ENCODE measurements at regions not wholly inside any gene's neighbourhood (a gene's known extent, or its start where the extent isn't known, plus 50 kb on each side); places are given as distances from the start of the nearest gene placed in this dataset.

DNA sequence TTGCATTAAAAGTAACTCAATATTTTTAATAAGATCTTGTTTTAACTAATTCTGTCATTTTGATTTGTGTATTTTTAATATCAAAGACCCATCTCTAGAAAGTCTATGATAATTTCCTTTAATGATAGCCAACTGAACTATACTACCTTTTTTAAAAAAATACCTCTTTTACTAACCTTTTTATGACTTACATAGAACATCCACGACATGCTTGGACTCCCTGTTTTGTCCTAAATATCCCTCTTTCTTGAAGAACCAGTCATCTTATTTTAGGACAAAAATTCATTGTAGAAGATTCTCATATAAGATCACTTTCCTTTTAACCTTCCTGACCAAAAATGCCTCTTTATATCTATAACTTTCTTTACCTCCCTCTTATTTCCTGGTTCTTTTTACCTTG is 76.8 kb upstream of the GC start:
- intact Hi-C loops (cut with DNase I; ENCODE audit: low total_unique reads), result no loop called here
- H3K27me3 ChIP-seq, result no peaks in the 10 kb centered on the region

DNA sequence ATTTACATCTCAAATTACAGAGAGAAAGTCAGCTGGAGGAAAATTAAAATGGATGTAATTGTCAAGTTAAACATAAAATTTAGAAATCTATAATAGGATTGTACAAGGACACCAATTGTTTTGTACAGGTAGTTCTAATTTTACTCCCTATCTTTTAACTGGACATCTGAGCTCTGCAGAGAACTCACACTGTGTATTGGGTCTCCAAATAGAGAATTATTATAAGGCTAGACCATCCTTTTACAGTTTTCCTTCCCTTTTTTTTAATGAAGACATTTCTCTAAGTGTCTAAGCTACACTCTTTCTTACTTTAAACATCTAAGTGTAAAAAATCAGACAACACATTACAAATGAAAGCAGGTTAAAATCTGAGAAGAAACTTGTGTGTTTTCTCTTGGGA is 78.4 kb upstream of the GC start:
- H3K36me3 ChIP-seq, result no peaks in the 10 kb centered on the region
- no peak overlapping the region for H3K4me3 ChIP-seq
- no peak for DNase-seq
- peaks cover 0 to 33% (median 18%) of the 10 kb centered on the region in 4 donors for H3K9me3 ChIP-seq
- TF ChIP-seq EP300 (IDR thresholded peaks at IDR 0.05) (no peak), POLR2A (IDR thresholded peaks at IDR 0.05) (no peak), POLR2AphosphoS5 (IDR thresholded peaks at IDR 0.05) (no peak)
- TF ChIP-seq, protein P1, sequence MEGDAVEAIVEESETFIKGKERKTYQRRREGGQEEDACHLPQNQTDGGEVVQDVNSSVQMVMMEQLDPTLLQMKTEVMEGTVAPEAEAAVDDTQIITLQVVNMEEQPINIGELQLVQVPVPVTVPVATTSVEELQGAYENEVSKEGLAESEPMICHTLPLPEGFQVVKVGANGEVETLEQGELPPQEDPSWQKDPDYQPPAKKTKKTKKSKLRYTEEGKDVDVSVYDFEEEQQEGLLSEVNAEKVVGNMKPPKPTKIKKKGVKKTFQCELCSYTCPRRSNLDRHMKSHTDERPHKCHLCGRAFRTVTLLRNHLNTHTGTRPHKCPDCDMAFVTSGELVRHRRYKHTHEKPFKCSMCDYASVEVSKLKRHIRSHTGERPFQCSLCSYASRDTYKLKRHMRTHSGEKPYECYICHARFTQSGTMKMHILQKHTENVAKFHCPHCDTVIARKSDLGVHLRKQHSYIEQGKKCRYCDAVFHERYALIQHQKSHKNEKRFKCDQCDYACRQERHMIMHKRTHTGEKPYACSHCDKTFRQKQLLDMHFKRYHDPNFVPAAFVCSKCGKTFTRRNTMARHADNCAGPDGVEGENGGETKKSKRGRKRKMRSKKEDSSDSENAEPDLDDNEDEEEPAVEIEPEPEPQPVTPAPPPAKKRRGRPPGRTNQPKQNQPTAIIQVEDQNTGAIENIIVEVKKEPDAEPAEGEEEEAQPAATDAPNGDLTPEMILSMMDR (IDR thresholded peaks at IDR 0.05), result no peak
- no peaks in the 10 kb centered on the region for H3K27me3 ChIP-seq
- no peak overlapping the region for H3K27ac ChIP-seq
- intact Hi-C loops (cut with DNase I; ENCODE audit: low total_unique reads), result no loop called here
- H3K4me1 ChIP-seq, result peaks cover 0 to 2% (median 0%) of the 10 kb centered on the region in 4 donors

More for the DNA sequence above, 76.8 kb upstream of the GC start:
- no peak for DNase-seq
- Histone ChIP-seq H3K27ac (no peak overlapping the region), H3K9me3 (peaks cover 0 to 33% (median 18%) of the 10 kb centered on the region in 4 donors), H3K4me1 (peaks cover 0 to 4% (median 0%) of the 10 kb centered on the region in 4 donors), H3K36me3 (no peaks in the 10 kb centered on the region), H3K4me3 (no peak overlapping the region)
- WGBS, 5 donors, result 24 to 41% (median 31%) methylated on average over 1 of the region's 1 CpG
- TF ChIP-seq POLR2AphosphoS5 (IDR thresholded peaks at IDR 0.05), result no peak
- no peak for TF ChIP-seq POLR2A (IDR thresholded peaks at IDR 0.05)
- TF ChIP-seq EP300 (IDR thresholded peaks at IDR 0.05), result no peak
- TF ChIP-seq, protein P1 (IDR thresholded peaks at IDR 0.05), result no peak

DNA sequence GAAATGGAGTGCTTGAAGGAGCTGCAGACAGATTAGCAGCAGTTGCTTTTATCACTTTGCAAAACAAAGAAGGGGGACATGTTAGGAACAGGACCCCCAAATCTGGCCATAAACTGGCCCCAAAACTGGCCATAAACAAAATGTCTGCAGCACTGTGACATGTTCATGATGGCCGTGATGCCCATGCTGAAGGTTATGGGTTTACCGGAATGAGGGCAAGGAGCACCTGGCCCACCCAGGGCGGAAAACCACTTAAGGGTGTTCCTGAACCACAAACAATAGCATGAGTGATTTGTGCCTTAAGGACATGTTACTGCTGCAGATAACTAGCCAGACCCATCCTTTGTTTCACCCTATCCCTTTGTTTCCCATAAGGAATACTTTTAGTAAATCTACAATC is 79.6 kb upstream of the GC start:
- TF ChIP-seq, protein P1 (IDR thresholded peaks at IDR 0.05), result no peak
- no peak for TF ChIP-seq EP300 (IDR thresholded peaks at IDR 0.05)
- TF ChIP-seq POLR2AphosphoS5 (IDR thresholded peaks at IDR 0.05), result no peak
- TF ChIP-seq POLR2A (IDR thresholded peaks at IDR 0.05), result no peak
- Histone ChIP-seq H3K4me3 (no peak overlapping the region), H3K27me3 (no peaks in the 10 kb centered on the region), H3K4me1 (no peaks in the 10 kb centered on the region), H3K27ac (no peak overlapping the region), H3K36me3 (no peaks in the 10 kb centered on the region), H3K9me3 (peaks cover 0 to 33% (median 18%) of the 10 kb centered on the region in 4 donors)
- DNase-seq, result no peak
- intact Hi-C loops (cut with DNase I; ENCODE audit: low total_unique reads), result no loop called here
- 78 to 99% (median 90%) methylated on average over 3 of the region's 3 CpGs for WGBS, 5 donors

DNA sequence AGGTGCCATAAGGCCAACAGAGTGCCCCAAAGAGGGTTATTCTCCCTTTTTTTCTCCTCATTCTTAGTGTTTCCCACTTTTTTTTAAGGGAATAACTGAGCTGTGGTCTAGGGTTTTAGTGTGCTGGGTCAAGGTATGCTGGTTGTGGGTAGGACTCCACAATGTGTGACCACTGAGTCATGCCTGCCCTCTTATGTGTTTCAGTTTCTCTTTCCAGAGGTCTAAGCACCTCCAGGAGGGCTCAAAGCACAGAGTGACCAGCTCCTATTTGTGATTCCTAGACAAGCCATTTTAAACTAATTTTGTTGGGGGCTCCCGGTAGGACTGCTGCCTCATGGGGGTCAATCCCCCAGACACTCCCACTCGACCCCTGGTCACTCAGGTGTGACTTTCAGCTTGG is 80.5 kb upstream of the GC start:
- no peak for DNase-seq
- Histone ChIP-seq H3K36me3 (no peaks in the 10 kb centered on the region), H3K4me3 (no peak overlapping the region), H3K27me3 (no peaks in the 10 kb centered on the region), H3K4me1 (no peaks in the 10 kb centered on the region), H3K9me3 (peaks cover 0 to 33% (median 18%) of the 10 kb centered on the region in 4 donors), H3K27ac (no peak overlapping the region)
- intact Hi-C loops (cut with DNase I; ENCODE audit: low total_unique reads), result no loop called here
- 55 to 62% (median 58%) methylated on average over 2 of the region's 2 CpGs for WGBS, 5 donors
- TF ChIP-seq POLR2AphosphoS5 (IDR thresholded peaks at IDR 0.05) (no peak), EP300 (IDR thresholded peaks at IDR 0.05) (no peak), POLR2A (IDR thresholded peaks at IDR 0.05) (no peak)
- TF ChIP-seq, protein P1 (IDR thresholded peaks at IDR 0.05), result no peak
